ENCODE measurements at regions not wholly inside any gene's neighbourhood (a gene's known extent, or its start where the extent isn't known, plus 50 kb on each side); places are given as distances from the start of the nearest gene placed in this dataset.

DNA sequence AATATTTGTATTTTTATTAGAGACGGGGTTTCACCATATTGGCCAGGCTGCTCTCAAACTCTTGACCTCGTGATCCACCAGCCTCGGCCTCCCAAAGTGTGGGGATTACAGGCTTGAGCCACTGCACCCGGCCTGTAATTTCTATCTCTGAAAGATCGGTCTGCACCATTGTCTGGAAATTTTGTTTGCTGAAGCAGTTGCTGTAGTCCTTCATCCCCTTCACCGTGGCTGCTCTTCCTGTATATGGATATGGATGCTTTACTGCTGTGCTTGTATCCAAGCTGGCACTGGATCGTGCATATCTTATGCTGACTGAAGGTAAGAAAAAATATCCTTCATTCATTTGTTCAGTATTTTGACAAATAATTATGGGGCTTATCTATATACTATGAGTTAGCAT, 338.4 kb upstream of the GNPDA2 start:
- Histone ChIP-seq H3K4me1 (ENCODE audit: control insufficient read depth, insufficient read depth, low read length) (no peaks in the 10 kb centered on the region), H3K4me2 (ENCODE audit: control insufficient read depth, insufficient read depth) (no peak overlapping the region), H3K9me3 (replicated peaks; ENCODE audit: control insufficient read depth, insufficient read depth, low read length) (no peaks in the 10 kb centered on the region), H4K20me1 (ENCODE audit: control insufficient read depth, insufficient read depth) (no peaks in the 10 kb centered on the region), H3K79me2 (ENCODE audit: control insufficient read depth, insufficient read depth, low read length) (no peaks in the 10 kb centered on the region), H3K4me3 (no peak overlapping the region), H3K36me3 (ENCODE audit: control insufficient read depth in 2 of 2, insufficient read depth in 2 of 2, low read length in 1 of 2) (no peaks in the 10 kb centered on the region), H3K27ac (ENCODE audit: control insufficient read depth, insufficient read depth) (no peak overlapping the region), H3K9ac (ENCODE audit: control insufficient read depth, insufficient read depth, low read length) (no peak overlapping the region), H2AFZ (ENCODE audit: control insufficient read depth, low read depth, low read length) (no peak overlapping the region), H3K27me3 (replicated peaks in 1 of 2; ENCODE audit: control insufficient read depth in 2 of 2, insufficient read depth in 2 of 2, low read length in 1 of 2) (no peaks in the 10 kb centered on the region)
- DNase-seq (ENCODE audit: low read depth, low spot score), result no peak
- SMC1A ChIA-PET (ENCODE audit: uncharacterized antibody, unreplicated experiment), result no interaction called here
- BruUV-seq (replicated peaks), result no TSS peak
- intact Hi-C loops (cut with micrococcal nuclease; ENCODE audit: unreplicated experiment), result no loop called here
- FAIRE-seq, result no peak
- POLR2A ChIA-PET, result no interaction called here
- in situ Hi-C loops (cut with MboI), result no loop called here
- 24% methylated on average over 7 of the region's 7 CpGs for WGBS (ENCODE audit: insufficient coverage, insufficient replicate concordance, low lambda C conversion rate, missing lambda C conversion rate)
- ATAC-seq, result no peak
- CTCF ChIA-PET, result no interaction called here
- TF ChIP-seq, protein P1, sequence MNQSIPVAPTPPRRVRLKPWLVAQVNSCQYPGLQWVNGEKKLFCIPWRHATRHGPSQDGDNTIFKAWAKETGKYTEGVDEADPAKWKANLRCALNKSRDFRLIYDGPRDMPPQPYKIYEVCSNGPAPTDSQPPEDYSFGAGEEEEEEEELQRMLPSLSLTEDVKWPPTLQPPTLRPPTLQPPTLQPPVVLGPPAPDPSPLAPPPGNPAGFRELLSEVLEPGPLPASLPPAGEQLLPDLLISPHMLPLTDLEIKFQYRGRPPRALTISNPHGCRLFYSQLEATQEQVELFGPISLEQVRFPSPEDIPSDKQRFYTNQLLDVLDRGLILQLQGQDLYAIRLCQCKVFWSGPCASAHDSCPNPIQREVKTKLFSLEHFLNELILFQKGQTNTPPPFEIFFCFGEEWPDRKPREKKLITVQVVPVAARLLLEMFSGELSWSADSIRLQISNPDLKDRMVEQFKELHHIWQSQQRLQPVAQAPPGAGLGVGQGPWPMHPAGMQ (IDR thresholded peaks at IDR 0.05; ENCODE audit: borderline replicate concordance), result no peak
- no peak for TF ChIP-seq ETV6 (conservative IDR thresholded peaks at IDR 0.05 in 1 of 2, IDR thresholded peaks at IDR 0.05 in 1 of 2; ENCODE audit: borderline replicate concordance in 1 of 2, low read depth in 1 of 2)
- TF ChIP-seq, protein P2, sequence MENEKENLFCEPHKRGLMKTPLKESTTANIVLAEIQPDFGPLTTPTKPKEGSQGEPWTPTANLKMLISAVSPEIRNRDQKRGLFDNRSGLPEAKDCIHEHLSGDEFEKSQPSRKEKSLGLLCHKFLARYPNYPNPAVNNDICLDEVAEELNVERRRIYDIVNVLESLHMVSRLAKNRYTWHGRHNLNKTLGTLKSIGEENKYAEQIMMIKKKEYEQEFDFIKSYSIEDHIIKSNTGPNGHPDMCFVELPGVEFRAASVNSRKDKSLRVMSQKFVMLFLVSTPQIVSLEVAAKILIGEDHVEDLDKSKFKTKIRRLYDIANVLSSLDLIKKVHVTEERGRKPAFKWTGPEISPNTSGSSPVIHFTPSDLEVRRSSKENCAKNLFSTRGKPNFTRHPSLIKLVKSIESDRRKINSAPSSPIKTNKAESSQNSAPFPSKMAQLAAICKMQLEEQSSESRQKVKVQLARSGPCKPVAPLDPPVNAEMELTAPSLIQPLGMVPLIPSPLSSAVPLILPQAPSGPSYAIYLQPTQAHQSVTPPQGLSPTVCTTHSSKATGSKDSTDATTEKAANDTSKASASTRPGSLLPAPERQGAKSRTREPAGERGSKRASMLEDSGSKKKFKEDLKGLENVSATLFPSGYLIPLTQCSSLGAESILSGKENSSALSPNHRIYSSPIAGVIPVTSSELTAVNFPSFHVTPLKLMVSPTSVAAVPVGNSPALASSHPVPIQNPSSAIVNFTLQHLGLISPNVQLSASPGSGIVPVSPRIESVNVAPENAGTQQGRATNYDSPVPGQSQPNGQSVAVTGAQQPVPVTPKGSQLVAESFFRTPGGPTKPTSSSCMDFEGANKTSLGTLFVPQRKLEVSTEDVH (IDR thresholded peaks at IDR 0.05; ENCODE audit: low read depth, partially characterized antibody), result no peak
- TF ChIP-seq JUNB (IDR thresholded peaks at IDR 0.05), result no peak
- no peak for TF ChIP-seq LARP7 (IDR thresholded peaks at IDR 0.05)
- TF ChIP-seq BMI1 (IDR thresholded peaks at IDR 0.05; ENCODE audit: borderline replicate concordance), result no peak
- no peak for TF ChIP-seq RFX5 (IDR thresholded peaks at IDR 0.05; ENCODE audit: low read depth, low read length)
- TF ChIP-seq PAX5 (IDR thresholded peaks at IDR 0.05; ENCODE audit: borderline replicate concordance, low read depth, low read length), result no peak
- RAD21 ChIA-PET (ENCODE audit: unreplicated experiment), result no interaction called here

All from GM12878 (cell line).